ENCODE measurements at regions not wholly inside any gene's neighbourhood (a gene's known extent, or its start where the extent isn't known, plus 50 kb on each side); places are given as distances from the start of the nearest gene placed in this dataset.

GRCh38 chr7:106749165-106749564 is 88.2 kb upstream of the CCDC71L start:
- DNase-seq (ENCODE audit: low read depth, low spot score) (no peak), ATAC-seq (no peak)
- Histone ChIP-seq H3K9me2 (ENCODE audit: insufficient read depth) (no peaks in the 10 kb centered on the region; the same call in 1 of the 2 replicates), H2AFZ (ENCODE audit: low read depth, low read length, poor library complexity, severe bottlenecking) (no peak overlapping the region), H3K9me3 (ENCODE audit: control insufficient read depth in 1 of 2, insufficient read depth in 1 of 2, low read depth in 1 of 2, low read length in 2 of 2) (no peaks in the 10 kb centered on the region), H3K9ac (ENCODE audit: low read length) (no peak overlapping the region), H3K4me2 (ENCODE audit: low read length) (no peak overlapping the region), H3K27me3 (ENCODE audit: insufficient read depth, low read length) (no peaks in the 10 kb centered on the region), H3K27ac (ENCODE audit: low read depth, low read length) (no peak overlapping the region), H3K79me2 (ENCODE audit: insufficient read depth, low read length) (no peaks in the 10 kb centered on the region), H4K20me1 (ENCODE audit: insufficient read depth) (no peaks in the 10 kb centered on the region), H3K4me3 (replicated peaks in 1 of 2; ENCODE audit: low read depth in 1 of 2, low read length in 2 of 2) (no peak overlapping the region), H3K36me3 (ENCODE audit: control insufficient read depth in 1 of 2, insufficient read depth in 2 of 2, low read length in 2 of 2) (no peaks in the 10 kb centered on the region), H3K4me1 (ENCODE audit: control insufficient read depth in 1 of 2, insufficient read depth in 2 of 2, low read length in 2 of 2) (peaks cover 0 to 6% of the 10 kb centered on the region in 2 experiments; a peak in 1 of 4 replicates)
- ChIA-PET RAD21 (ENCODE audit: low non-redundant PET in 1 of 2, low total read pairs in 2 of 2, uncharacterized antibody in 2 of 2, unreplicated experiment in 2 of 2) (no interaction called here), POLR2A (no interaction called here), CTCF (no interaction called here)
- intact Hi-C loops (cut with micrococcal nuclease), result no loop called here
- BruUV-seq (replicated peaks), result no TSS peak
- TF ChIP-seq POLR2AphosphoS5 (IDR thresholded peaks at IDR 0.05; ENCODE audit: low read depth, low read length), result no peak
- TF ChIP-seq YY1 (IDR thresholded peaks at IDR 0.05; ENCODE audit: extremely low read depth, insufficient replicate concordance, low read depth, low read length), result no peak
- TF ChIP-seq ATF3 (IDR thresholded peaks at IDR 0.05), result no peak

GRCh38 chr7:106750773-106751172 is 89.8 kb upstream of the CCDC71L start:
- H3K9me2 ChIP-seq (ENCODE audit: insufficient read depth), result no peaks in the 10 kb centered on the region
- H3K27ac ChIP-seq (ENCODE audit: low read depth, low read length), result no peak overlapping the region
- H3K79me2 ChIP-seq (ENCODE audit: insufficient read depth, low read length), result no peaks in the 10 kb centered on the region
- no peaks in the 10 kb centered on the region for H3K27me3 ChIP-seq (ENCODE audit: insufficient read depth, low read length)
- no peak for DNase-seq (ENCODE audit: low read depth, low spot score)
- H3K9me3 ChIP-seq (ENCODE audit: control insufficient read depth in 1 of 2, insufficient read depth in 1 of 2, low read depth in 1 of 2, low read length in 2 of 2), result no peaks in the 10 kb centered on the region
- BruUV-seq (replicated peaks), result no TSS peak
- no peaks in the 10 kb centered on the region; a peak in 1 of 4 replicates for H3K4me1 ChIP-seq (ENCODE audit: control insufficient read depth in 1 of 2, insufficient read depth in 2 of 2, low read length in 2 of 2)
- no peak for ATAC-seq
- no peak overlapping the region for H3K9ac ChIP-seq (ENCODE audit: low read length)
- H3K4me3 ChIP-seq (replicated peaks in 1 of 2; ENCODE audit: low read depth in 1 of 2, low read length in 2 of 2), result no peak overlapping the region
- H3K36me3 ChIP-seq (ENCODE audit: control insufficient read depth in 1 of 2, insufficient read depth in 2 of 2, low read length in 2 of 2), result no peaks in the 10 kb centered on the region
- intact Hi-C loops (cut with micrococcal nuclease), result no loop called here
- no peak overlapping the region for H3K4me2 ChIP-seq (ENCODE audit: low read length)
- H4K20me1 ChIP-seq (ENCODE audit: insufficient read depth), result no peaks in the 10 kb centered on the region
- no peak overlapping the region for H2AFZ ChIP-seq (ENCODE audit: low read depth, low read length, poor library complexity, severe bottlenecking)
- ChIA-PET CTCF (interaction anchor here (0.8 kb wide), 1 partner anchor 91 kb away, joined by 3 read pairs; no protein-coding TSS in a partner anchor), RAD21 (ENCODE audit: low non-redundant PET in 1 of 2, low total read pairs in 2 of 2, uncharacterized antibody in 2 of 2, unreplicated experiment in 2 of 2) (no interaction called here), POLR2A (no interaction called here)
- no peak for TF ChIP-seq TCF7L2 (IDR thresholded peaks at IDR 0.05; ENCODE audit: borderline replicate concordance, extremely low read depth, insufficient read depth, insufficient read length)
- TF ChIP-seq SP1 (IDR thresholded peaks at IDR 0.05; ENCODE audit: low read depth), result no peak
